22Rv1 (cell line): ENCODE measurements at regions not wholly inside any gene's neighbourhood (a gene's known extent, or its start where the extent isn't known, plus 50 kb on each side); places are given as distances from the start of the nearest gene placed in this dataset.

Experiments used
- H3K27ac ChIP-seq: fragments of 450-650 bp; 2 replicates; pipeline ENCODE4 v1.5.1; 2017
- ZFX ChIP-seq: fragments of 450-650 bp; IDR thresholded peaks from 2 replicates; pipeline ENCODE4 v1.6.1; 2017; ENCODE audit warnings: antibody characterized with exemption, borderline replicate concordance
- TF ChIP-seq, protein P1 (sequence below): fragments of 450-650 bp; IDR thresholded peaks from 2 replicates; pipeline ENCODE4 v1.5.1; 2017; ENCODE audit warnings: mild to moderate bottlenecking

DNA sequence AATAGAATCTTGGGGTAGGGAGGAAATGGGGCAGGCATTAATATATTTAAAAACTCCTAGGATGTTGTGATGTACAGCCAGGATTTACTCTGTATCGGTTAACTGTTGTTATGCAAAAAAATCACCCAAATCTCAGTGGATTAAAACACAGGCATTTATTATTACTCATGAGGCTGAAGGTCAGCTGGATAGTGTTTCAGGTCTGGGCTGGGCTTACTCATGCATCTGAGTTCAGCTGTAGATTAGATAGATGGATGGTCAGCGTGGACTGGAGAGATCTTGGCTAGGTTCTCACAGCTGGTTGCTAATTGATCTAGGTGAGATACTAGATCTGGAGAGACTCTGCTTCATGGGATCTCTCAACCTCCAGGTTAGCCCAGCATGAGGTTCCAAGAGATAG, 131.4 kb downstream of the BTBD3 start:
- no peak overlapping the region for H3K27ac ChIP-seq
- no peak for TF ChIP-seq ZFX
- TF ChIP-seq, protein P1, sequence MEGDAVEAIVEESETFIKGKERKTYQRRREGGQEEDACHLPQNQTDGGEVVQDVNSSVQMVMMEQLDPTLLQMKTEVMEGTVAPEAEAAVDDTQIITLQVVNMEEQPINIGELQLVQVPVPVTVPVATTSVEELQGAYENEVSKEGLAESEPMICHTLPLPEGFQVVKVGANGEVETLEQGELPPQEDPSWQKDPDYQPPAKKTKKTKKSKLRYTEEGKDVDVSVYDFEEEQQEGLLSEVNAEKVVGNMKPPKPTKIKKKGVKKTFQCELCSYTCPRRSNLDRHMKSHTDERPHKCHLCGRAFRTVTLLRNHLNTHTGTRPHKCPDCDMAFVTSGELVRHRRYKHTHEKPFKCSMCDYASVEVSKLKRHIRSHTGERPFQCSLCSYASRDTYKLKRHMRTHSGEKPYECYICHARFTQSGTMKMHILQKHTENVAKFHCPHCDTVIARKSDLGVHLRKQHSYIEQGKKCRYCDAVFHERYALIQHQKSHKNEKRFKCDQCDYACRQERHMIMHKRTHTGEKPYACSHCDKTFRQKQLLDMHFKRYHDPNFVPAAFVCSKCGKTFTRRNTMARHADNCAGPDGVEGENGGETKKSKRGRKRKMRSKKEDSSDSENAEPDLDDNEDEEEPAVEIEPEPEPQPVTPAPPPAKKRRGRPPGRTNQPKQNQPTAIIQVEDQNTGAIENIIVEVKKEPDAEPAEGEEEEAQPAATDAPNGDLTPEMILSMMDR: no peak

DNA sequence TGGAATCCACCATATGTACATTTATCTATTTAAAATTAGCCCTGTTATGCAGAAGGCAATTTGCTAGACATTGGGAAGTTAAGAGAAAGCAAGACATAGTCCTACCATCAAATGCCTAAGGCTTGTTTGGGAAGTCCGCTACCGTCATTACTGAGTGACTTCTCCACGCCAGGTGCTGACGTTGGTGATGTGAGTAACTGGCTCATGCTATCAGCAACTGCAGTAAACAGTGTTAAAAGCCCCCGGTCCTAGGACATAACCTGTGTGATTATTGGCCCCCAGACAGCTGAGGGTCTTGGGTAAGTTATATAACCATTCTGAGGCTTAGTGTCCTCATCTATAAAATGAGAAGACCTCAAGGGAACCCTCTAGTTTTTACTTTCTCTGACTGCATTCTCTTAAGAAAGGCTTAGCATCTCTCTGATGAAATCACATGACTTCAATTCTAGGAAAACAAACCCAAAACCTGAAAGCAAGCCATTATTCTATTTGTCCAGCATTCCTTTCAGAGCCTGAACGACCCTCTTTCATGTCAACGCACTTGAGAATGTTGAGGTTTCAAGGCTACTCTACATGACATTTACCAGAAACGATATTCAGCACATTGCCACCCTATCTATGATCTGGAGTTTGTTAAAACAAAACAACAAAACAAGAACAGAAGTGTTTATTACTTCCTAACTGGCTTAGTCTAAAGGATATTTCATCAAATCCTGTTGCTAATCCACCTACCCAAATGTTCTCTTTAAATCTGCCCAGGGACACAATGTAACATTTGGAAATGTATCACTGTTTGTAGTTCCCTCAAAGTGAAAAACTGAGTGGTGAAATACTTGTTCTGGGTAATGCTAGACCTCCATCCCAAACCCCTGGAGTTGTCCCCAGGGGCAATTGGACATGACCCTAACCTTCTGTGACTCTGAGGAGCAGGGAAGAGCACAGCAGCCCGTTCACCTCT, 133.8 kb downstream of the BTBD3 start:
- H3K27ac ChIP-seq: no peak overlapping the region

DNA sequence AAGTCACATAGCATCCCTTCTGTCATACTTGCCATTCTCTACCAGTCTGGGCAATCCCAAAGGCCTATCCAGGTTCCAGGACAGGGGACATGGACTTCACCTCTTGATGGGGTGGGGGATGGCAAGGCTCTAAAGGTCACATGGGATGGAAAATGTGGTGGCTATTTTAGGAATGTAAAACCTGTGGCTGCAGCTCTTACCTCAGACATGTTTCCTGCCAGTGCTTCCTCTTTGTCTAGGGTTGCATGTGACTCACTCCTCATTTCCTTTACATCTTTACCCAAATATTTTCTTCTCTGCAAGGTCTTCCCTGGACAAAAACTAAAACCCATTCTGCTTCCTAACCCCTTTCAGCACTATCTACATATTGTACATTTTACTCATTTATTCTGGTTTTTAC, 135.7 kb downstream of the BTBD3 start:
- no peak for TF ChIP-seq ZFX
- TF ChIP-seq, protein P1: no peak
- no peak overlapping the region for H3K27ac ChIP-seq

More for the DNA sequence above, 133.8 kb downstream of the BTBD3 start:
- TF ChIP-seq, protein P1: no peak
- no peak for TF ChIP-seq ZFX

DNA sequence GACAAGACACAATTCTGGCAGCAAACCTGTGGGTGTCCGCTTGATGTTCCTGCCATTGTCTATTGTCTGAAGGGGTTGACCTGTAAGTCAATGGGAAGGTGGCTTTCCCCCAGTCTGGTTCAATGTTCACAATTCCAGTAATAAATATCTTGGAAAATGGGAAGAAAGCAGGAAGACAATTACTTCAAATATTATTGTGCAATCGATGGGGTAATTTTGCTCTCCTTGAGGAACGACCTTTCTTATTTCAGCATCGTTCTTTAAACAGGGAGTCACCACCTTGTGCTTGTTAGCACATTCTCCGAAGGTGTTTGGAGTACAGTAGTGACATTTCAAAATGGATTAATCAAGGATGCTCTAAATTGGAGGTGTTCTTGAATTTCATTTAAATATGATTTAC, 136.9 kb downstream of the BTBD3 start:
- TF ChIP-seq ZFX: no peak
- TF ChIP-seq, protein P1: no peak
- no peak overlapping the region for H3K27ac ChIP-seq

DNA sequence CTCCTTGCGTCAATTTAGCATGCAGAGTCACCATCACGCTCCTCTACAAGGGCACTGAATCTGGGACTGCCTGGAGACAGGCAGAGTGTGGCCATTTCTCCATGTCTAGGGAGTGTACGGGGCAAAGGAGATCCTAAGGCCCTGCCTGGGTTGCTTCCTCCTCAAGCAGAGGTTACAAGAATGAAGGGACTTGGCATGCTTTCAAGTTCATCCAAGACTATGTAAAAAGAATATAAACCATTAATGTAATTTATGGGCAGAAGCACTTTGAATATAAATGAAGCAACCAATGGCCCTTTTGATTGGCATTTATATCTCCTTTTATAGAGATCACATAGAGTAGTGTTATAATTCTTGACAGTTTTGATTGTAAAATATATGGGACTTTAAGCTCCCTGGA, 137.5 kb downstream of the BTBD3 start:
- no peak for TF ChIP-seq ZFX
- TF ChIP-seq, protein P1: no peak
- no peak overlapping the region for H3K27ac ChIP-seq

DNA sequence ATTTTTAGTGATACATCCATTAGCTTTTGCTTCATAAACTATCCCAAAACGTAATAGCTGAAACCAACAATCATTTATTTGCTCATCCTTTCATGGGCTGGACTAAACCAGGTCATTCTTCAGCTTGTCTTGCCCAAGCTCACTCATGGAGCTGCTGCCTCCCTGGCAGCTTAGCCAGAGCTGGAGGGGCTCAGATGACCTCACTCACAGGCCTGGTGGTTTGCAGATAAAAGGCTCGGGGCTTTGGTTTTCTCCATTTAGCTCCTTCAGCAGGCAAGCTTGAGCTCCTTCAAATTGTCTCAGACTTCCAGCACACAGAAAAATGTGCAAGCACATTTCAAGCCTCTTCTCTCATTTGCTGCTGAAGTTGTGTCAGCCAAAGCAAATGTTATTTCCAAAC, 139.1 kb downstream of the BTBD3 start:
- no peak overlapping the region for H3K27ac ChIP-seq
- no peak for TF ChIP-seq ZFX
- TF ChIP-seq, protein P1: no peak

DNA sequence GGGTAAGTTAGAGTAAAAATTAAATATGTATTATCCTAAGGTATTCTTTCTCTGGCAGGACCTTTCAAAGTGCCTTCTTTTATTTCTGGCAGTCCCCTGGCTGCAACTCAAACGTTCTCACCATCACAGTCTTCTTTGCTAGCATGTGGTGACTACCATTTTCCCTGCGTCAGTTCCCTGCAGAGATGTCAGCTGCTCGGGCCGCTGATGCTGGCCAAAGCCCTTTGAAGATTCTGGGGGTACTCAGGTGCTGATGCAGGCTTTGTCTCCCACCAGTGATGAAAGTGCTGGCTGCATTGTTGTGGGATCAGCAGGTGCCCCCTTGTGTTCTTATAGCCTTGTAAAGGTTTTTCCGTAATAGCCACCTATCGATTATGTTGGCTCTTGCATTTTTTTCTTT, 140.1 kb downstream of the BTBD3 start:
- TF ChIP-seq ZFX: no peak
- TF ChIP-seq, protein P1: no peak
- no peak overlapping the region for H3K27ac ChIP-seq
